HG02938 (cell line): ENCODE measurements at regions not wholly inside any gene's neighbourhood (a gene's known extent, or its start where the extent isn't known, plus 50 kb on each side); places are given as distances from the start of the nearest gene placed in this dataset.

Source experiments
- ATAC-seq: cut with Tn5 transposase; IDR thresholded peaks from one replicate; pipeline ENCODE4 v1.9.1; 2021; ENCODE audit warnings: mild to moderate bottlenecking, moderate library complexity; ENCODE audit not compliant: unreplicated experiment

- no peak for ATAC-seq
Observed at GRCh38 chr20:57958050-57958420, 248.2 kb upstream of the PMEPA1 start.

DNA sequence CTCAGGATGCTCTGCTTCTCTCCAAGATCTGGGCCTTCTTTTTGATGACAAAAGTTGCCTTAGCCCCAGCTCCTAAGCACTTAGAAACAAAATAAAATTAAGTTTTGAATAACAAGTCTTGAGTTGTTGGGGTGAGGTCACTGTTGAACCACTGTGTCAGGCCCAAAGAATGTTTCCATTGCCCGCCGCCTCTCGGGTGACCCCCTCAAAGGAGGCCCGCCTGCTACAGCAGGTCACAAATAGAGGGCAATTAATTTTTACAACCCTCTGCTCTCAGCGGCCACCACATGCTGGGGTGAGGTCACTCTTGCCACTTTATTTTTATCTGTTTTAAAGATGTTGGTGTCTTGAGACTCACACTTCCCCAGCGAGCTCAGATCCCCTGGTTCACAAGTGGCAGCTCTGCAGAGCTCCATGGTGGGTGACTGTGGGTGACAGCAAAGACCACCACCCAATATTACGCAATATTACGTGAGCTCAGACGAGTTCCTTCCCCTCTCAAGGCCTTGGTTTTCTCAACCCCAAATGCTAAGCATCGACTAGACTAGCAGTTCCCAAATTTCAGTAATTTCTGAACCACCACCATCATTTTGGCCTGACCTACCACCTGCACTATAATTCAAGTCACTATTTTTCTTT, 247.7 kb upstream of the PMEPA1 start:
- ATAC-seq, result no peak

GRCh38 chr20:57953638-57954037, 243.8 kb upstream of the PMEPA1 start:
- ATAC-seq, result no peak

DNA sequence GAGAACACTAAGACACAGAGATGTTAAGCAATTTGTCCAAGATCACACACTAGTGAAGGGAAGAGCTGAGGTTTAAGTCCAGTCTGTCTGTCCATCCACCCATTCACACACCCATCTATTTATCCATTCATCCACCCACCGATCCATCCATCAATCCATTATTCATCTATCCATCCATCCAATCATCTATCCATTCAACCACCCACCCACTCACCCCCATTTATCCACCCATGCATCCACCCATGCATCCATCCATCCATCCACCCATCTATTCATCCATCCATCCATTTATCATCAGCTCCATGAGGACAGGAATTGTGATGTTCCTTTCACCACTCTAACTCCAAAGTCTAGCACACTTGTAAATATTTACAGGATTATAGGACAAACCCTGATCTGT, 242.3 kb upstream of the PMEPA1 start:
- ATAC-seq, result no peak

DNA sequence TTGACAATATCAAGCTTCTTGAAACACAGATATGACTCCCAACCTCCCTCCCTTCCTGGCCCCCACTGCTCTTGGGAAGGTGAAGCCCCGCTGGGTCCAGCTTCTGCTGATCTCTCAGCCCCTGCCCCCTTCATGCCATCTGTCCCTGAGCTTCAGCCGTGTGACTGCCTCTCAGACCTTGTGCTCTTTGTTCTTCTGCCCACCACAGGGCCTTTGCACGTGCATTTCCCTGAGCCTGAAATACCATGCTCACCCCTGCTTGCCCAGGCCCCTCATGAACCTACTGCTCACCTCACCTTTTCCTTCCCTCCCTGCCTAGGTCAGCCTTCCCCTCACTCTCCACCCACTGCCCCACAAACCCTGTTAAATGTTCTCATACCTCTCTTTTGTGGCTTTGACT, 241.7 kb upstream of the PMEPA1 start:
- ATAC-seq, result no peak

GRCh38 chr20:57950764-57951485, 241.1 kb upstream of the PMEPA1 start:
- no peak for ATAC-seq

GRCh38 chr20:57948180-57948955, 238.6 kb upstream of the PMEPA1 start:
- ATAC-seq, result no peak

GRCh38 chr20:57947421-57948179, 237.8 kb upstream of the PMEPA1 start:
- no peak for ATAC-seq

DNA sequence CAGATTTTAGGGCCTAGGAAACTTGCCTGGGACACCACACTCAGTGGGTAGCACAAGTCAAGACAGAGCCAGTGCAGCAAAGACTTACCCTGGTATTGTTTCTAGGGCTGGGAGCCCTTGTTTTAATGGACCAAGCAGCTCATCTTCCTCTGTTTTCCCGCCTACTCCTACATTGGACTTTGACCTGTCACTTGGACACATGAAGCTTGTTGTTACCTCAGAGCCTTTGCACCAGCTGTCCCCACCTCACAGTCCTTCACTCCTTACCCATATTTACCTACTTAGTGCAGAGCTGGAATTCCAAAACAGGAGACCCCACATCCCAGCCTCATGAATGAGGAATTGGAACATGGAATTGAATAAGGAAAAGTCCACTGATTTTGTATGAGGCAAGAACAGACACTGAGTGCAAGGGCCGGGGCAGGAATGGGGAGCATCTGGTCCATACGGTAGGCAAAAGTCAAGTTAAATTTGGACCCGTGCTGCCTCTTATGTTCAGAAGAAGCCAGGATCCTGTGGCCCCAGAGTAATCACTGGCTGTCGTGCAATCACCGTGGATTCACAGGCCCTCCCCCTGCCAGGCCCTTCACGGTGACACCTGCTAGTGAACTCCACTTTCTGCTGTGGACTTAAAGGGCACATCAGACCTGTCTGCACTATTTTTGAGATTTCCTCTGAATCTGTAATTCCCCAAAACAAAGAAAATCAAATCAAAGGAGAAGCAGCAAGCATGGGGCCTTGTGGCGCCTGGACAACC, 236.9 kb upstream of the PMEPA1 start:
- no peak for ATAC-seq

DNA sequence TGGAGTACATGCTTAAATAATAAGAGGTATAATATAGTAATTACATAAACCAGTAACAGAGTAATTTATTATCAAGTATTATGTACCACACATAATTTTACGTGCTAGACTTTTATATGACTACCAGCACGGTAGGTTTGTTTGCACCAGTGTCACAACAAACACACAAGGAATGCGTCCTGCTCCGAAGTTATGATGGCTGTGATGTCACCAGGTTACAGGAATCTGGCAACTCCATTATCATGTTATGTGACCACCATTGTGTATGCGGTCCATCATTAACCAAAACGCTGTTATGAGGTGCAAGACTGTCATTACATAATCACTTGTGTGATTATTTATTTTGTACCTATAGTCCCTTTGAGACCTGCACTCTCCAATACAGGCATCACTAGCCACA, 235.2 kb upstream of the PMEPA1 start:
- no peak for ATAC-seq

DNA sequence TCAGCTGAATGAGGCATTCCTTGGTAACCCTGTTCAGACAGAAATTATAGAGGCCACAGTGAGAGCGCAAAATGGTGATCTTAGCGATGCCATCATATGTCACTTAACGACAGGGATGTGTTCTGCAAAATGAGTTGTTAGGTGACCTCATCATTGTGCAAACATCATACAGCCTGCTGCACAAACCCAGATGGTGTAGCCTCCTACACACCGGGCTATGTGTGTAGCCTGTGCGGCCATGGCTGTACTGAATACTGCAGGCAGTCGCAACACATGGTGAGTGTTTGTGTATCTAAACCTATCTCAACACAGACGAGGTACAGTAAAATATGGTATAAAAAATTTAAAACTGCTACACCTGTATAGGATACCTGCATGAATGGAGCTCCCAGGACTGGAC, 234.1 kb upstream of the PMEPA1 start:
- no peak for ATAC-seq

GRCh38 chr20:57943291-57943690, 233.5 kb upstream of the PMEPA1 start:
- no peak for ATAC-seq

DNA sequence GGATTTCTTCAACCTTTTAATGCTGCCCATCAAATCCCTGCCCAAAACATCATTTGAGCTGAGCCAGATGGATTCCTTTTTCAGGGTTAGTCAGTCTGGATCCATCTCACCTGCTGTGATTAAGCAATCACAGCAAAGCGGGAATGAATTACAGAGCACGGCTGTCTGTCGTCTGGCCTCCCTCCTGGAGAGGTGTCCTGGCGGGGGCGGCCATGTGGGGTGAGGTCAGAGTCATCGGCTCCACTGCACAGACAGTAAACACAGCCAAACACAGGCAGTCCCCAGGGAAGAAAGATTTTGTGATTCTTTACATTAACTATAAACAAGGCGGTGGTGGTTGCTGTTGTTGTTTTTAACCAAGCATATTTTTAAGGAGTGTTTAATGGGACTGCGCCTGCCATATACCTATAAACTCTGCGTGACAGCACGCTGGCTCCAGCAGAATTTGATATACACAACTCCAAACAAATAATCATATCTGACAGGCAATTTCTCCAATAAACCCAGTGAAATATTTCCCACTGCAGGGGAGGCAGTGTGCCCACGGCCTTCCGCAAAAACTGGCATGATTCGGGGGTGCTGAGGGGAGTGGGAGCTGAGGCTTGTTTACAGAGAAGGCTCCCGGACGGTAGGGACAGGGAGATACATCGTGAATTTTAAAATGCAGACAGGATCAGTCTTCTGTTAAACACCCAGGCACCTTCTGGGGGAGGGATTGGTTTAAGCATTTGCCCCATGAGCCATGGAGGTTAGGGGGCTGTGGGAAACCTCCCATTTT, 232.0 kb upstream of the PMEPA1 start:
- ATAC-seq, result no peak

GRCh38 chr20:57940868-57941522, 231.2 kb upstream of the PMEPA1 start:
- no peak for ATAC-seq

DNA sequence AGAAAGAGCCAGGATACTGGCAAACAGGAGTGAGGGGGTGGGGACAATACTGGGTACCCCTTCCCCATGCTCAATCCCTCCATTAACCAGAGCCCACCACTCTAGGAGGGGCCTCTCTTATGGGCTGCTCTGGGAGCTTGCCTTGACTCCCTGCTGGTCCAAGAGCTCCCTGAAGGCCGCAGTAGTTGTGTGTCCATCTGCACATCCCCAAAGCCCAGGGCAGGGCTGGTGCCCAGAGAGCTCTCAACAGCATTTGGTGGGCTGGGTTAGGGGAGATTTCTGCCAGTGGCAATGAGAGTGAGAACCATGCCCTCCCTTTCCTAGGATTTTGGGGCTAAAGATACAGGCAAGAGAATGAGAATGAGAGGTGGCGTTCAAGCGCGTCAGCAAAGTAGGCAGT, 230.6 kb upstream of the PMEPA1 start:
- no peak for ATAC-seq

- no peak for ATAC-seq
Observed at GRCh38 chr20:57939499-57939898, 229.7 kb upstream of the PMEPA1 start.

- no peak for ATAC-seq
Observed at GRCh38 chr20:57938158-57939108, 228.6 kb upstream of the PMEPA1 start.
